Muscle of leg (tissue), 3 donors: ENCODE measurements at regions not wholly inside any gene's neighbourhood (a gene's known extent, or its start where the extent isn't known, plus 50 kb on each side); places are given as distances from the start of the nearest gene placed in this dataset.
"Not testable (repeated sequence)": the region's sequence is repeated elsewhere in the genome, so short reads cannot be mapped to it uniquely, and the experiment has no call there.

ENCODE experiments used
- DNase-seq: peaks from one replicate; pipeline ENCODE4 v3.0.0; 2013
- H3K27ac ChIP-seq: one replicate; pipeline ENCODE4 v1.5.1; 2013; ENCODE audit warnings: mild to moderate bottlenecking, low read length, control low read depth
- H3K27me3 ChIP-seq: one replicate; pipeline ENCODE4 v1.6.1; 2013; ENCODE audit warnings: low read length; ENCODE audit not compliant: control insufficient read depth, insufficient read depth
- H3K36me3 ChIP-seq: one replicate; pipeline ENCODE4 v1.6.1; 2013; ENCODE audit warnings: low read length; ENCODE audit not compliant: control insufficient read depth, insufficient read depth
- H3K4me1 ChIP-seq: one replicate; pipeline ENCODE4 v1.6.1; 2013; ENCODE audit warnings: low read length; ENCODE audit not compliant: control insufficient read depth, insufficient read depth
- H3K4me3 ChIP-seq: one replicate; pipeline ENCODE4 v1.5.1; 2013; ENCODE audit warnings: low read length, control low read depth
- H3K9me3 ChIP-seq: replicated peaks from 2 replicates; pipeline ENCODE4 v1.6.1; 2013; ENCODE audit warnings: low read depth, low read length; ENCODE audit not compliant: control insufficient read depth
- WGBS: methylation state at CpG from one replicate; pipeline ENCODE4 v1.1.5; 2013; ENCODE audit warnings: missing lambda C conversion rate; ENCODE audit not compliant: insufficient coverage; 5-methylcytosine and 5-hydroxymethylcytosine counted together

DNA sequence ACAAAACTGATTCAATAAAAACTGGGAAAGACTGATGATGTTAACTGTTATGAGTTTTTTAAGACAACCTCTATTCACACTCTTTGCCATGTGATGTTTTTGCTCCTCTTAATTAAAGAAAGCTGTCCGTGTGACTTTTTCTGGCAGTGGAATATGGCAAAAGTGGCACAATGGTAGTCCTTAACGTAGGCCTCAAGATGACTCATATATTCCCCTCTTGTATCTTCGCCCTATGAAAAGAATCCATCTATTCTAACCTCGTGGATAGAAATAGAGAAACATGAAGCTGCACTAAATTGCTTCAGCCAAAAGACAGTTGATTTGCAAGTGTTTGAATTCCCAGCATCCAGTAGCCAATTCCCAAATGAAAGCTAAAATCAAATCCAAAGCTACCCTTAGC, 603.8 kb upstream of the PCDH7 start:
- H3K27me3 ChIP-seq: no peaks in the 10 kb centered on the region
- peak; percentile 0 for DNase-seq
- WGBS: no CpG with 5 or more reads among the region's 4 CpGs
- no peaks in the 10 kb centered on the region for H3K4me1 ChIP-seq
- no peak overlapping the region for H3K27ac ChIP-seq
- no peak overlapping the region for H3K4me3 ChIP-seq
- no peaks in the 10 kb centered on the region for H3K36me3 ChIP-seq
- H3K9me3 ChIP-seq: no peaks in the 10 kb centered on the region

- H3K4me3 ChIP-seq: no peak overlapping the region
- WGBS: 100% methylated on average over 2 of the region's 3 CpGs
- H3K27ac ChIP-seq: no peak overlapping the region
- no peaks in the 10 kb centered on the region for H3K4me1 ChIP-seq
- H3K36me3 ChIP-seq: no peaks in the 10 kb centered on the region
- no peaks in the 10 kb centered on the region for H3K27me3 ChIP-seq
- no peaks in the 10 kb centered on the region for H3K9me3 ChIP-seq
- DNase-seq: no peak
Observed at GRCh38 chr4:30117433-30117832, 602.7 kb upstream of the PCDH7 start.

GRCh38 chr4:30122711-30123110, 597.5 kb upstream of the PCDH7 start:
- H3K4me1 ChIP-seq: no peaks in the 10 kb centered on the region
- peak; percentile 1 for DNase-seq
- H3K27ac ChIP-seq: no peak overlapping the region
- no peaks in the 10 kb centered on the region for H3K9me3 ChIP-seq
- no CpG with 5 or more reads among the region's 3 CpGs for WGBS
- no peaks in the 10 kb centered on the region for H3K36me3 ChIP-seq
- H3K27me3 ChIP-seq: no peaks in the 10 kb centered on the region
- no peak overlapping the region for H3K4me3 ChIP-seq

DNA sequence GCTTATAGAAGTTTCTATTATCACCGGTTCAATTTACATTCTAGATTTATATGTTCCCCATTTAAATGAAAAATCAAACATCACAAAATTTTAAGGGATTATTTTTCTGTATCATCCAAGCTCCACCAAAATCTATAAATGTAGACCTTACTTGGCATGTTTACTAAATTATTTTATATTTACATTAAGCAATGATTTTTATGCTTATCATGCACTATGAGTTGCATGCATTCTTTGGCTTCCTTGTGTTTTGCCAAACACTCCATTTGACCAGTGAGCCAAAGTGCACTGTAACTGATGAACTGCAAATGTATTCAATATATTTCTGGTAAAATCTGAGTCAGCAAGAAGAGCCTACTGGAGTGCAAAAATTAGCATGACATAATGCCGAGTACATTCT, 595.5 kb upstream of the PCDH7 start:
- not testable (repeated sequence) for H3K4me1 ChIP-seq, DNase-seq, H3K9me3 ChIP-seq, H3K27ac ChIP-seq, H3K4me3 ChIP-seq, H3K36me3 ChIP-seq, H3K27me3 ChIP-seq
- no CpG with 5 or more reads among the region's 2 CpGs for WGBS

DNA sequence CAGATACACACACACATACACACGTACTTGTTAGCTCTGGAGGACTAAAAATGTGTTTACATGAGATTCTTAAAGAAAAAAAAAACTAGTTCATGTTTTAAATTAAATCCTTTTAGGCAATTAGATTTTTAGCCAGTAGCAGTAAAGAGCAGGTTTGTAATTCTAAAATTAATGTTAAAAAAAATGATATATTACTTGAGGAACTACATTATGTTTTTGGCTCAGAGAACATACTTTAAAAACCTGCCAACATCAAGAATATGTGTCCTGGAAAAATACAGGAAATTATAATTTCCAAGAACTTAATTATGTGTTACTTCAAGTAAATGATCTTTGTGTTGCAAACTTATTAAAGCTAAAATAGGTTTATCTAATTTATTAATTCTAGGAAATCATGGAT, 594.3 kb upstream of the PCDH7 start:
- Histone ChIP-seq H3K36me3 (no peaks in the 10 kb centered on the region), H3K9me3 (no peaks in the 10 kb centered on the region), H3K4me3 (no peak overlapping the region), H3K4me1 (no peaks in the 10 kb centered on the region), H3K27ac (no peak overlapping the region), H3K27me3 (no peaks in the 10 kb centered on the region)
- DNase-seq: peak; percentile 1
- no CpG with 5 or more reads among the region's 1 CpG for WGBS

DNA sequence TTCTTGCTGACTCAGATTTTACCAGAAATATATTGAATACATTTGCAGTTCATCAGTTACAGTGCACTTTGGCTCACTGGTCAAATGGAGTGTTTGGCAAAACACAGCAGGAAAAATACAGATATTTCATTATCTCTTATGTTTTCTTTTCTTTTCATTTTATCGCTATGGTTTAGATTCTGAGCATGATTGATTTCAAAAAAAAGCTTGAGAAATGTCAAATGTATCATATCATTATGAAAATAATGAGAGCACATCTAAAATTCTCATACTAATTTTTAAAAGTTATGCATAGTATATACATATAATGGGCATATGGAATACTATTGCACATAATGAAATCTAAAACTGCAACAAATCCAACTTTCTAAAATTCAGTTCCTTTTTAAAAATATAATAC, 593.8 kb upstream of the PCDH7 start:
- Histone ChIP-seq H3K4me1 (no peaks in the 10 kb centered on the region), H3K27me3 (no peaks in the 10 kb centered on the region), H3K4me3 (no peak overlapping the region), H3K36me3 (no peaks in the 10 kb centered on the region), H3K27ac (no peak overlapping the region), H3K9me3 (no peaks in the 10 kb centered on the region)
- DNase-seq: peak; percentile 7
- no CpG with 5 or more reads among the region's 1 CpG for WGBS

GRCh38 chr4:30148828-30149227, 571.3 kb upstream of the PCDH7 start:
- WGBS: 79% methylated on average over 1 of the region's 5 CpGs
- not testable (repeated sequence) for H3K27ac ChIP-seq, DNase-seq, H3K27me3 ChIP-seq, H3K4me1 ChIP-seq, H3K4me3 ChIP-seq, H3K36me3 ChIP-seq, H3K9me3 ChIP-seq

DNA sequence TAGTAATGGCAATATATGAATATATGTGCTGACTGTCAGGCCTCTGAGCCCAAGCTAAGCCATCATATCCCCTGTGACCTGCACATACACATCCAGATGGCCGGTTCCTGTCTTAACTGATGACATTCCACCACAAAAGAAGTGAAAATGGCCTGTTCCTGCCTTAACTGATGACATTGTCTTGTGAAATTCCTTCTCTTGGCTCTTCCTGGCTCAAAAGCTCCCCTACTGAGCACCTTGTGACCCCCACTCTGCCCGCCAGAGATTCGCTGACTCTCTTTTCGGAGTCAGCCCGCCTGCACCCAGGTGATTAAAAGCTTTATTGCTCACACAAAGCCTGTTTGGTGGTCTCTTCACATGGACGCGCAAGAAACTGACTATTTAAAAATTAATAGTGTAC, 570.6 kb upstream of the PCDH7 start:
- WGBS: no CpG with 5 or more reads among the region's 7 CpGs
- not testable (repeated sequence) for DNase-seq

GRCh38 chr4:30153427-30153826, 566.7 kb upstream of the PCDH7 start:
- Histone ChIP-seq H3K9me3 (no peaks in the 10 kb centered on the region), H3K4me3 (no peak overlapping the region), H3K4me1 (no peaks in the 10 kb centered on the region), H3K36me3 (no peaks in the 10 kb centered on the region), H3K27ac (no peak overlapping the region), H3K27me3 (no peaks in the 10 kb centered on the region)
- DNase-seq: no peak
- WGBS: 76% methylated on average over 2 of the region's 2 CpGs

More for the DNA sequence above, 570.6 kb upstream of the PCDH7 start:
- H3K36me3 ChIP-seq, H3K4me1 ChIP-seq, H3K9me3 ChIP-seq, H3K27me3 ChIP-seq, H3K4me3 ChIP-seq, H3K27ac ChIP-seq: not testable (repeated sequence)

DNA sequence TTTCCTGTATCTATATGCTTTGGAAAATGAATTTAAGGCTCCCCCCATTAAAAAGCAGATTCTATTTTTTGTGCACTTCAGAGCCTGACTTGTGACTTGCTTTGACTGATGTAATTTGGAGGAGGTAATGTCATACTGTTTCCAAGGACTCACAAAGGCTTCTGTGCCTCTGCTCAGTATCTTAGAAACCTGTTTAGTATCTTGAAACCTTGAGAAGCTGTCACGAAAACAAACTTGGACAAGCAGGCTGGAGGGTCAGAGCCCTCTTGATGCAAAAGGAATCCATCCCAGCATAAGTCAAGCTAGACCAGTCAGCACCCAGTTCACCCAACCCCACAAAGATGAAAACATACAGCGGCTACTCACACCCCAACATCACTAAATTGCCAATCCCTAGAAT, 560.0 kb upstream of the PCDH7 start:
- H3K27ac ChIP-seq: no peak overlapping the region
- 83% methylated on average over 1 of the region's 2 CpGs for WGBS
- no peaks in the 10 kb centered on the region for H3K4me1 ChIP-seq
- DNase-seq: no peak
- H3K4me3 ChIP-seq: no peak overlapping the region
- H3K9me3 ChIP-seq: no peaks in the 10 kb centered on the region
- H3K27me3 ChIP-seq: no peaks in the 10 kb centered on the region
- H3K36me3 ChIP-seq: no peaks in the 10 kb centered on the region

DNA sequence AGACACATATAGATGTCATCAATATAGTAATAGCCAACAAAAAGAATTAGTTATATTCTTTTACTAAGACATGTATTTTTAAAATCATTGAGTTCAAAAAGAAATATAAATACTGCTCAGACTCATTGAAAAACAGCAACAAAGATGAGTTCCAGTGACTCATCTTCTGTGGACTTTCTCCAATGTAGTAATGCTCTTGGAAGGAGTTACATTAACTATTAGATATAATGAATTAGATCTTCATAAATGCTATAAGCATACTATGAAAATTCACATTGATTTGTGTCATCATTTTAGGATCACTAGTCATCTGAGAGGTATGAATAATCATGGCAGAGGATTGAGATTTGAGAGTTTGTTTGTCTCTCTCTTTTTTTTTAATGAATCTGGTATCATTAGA, 547.8 kb upstream of the PCDH7 start:
- H3K4me1 ChIP-seq: no peaks in the 10 kb centered on the region
- H3K36me3 ChIP-seq: no peaks in the 10 kb centered on the region
- DNase-seq: peak; percentile 15
- H3K4me3 ChIP-seq: no peak overlapping the region
- H3K27me3 ChIP-seq: no peaks in the 10 kb centered on the region
- H3K9me3 ChIP-seq: no peaks in the 10 kb centered on the region
- H3K27ac ChIP-seq: no peak overlapping the region
